Osteoblast (primary cell): ENCODE measurements at regions not wholly inside any gene's neighbourhood (a gene's known extent, or its start where the extent isn't known, plus 50 kb on each side); places are given as distances from the start of the nearest gene placed in this dataset.

ENCODE experiments used
- DNase-seq: peaks from one replicate; pipeline ENCODE4 v3.0.0; 2011; ENCODE audit warnings: low spot score, mixed read lengths; ENCODE audit not compliant: insufficient read length; ENCODE audit errors: missing footprints
- H2AFZ ChIP-seq: 2 replicates; pipeline ENCODE4 v1.6.0; 2011; ENCODE audit warnings: mild to moderate bottlenecking, low read length
- H3K27ac ChIP-seq: 2 replicates; pipeline ENCODE4 v1.5.1; 2011; ENCODE audit warnings: mild to moderate bottlenecking, low read depth, low read length, moderate library complexity
- H3K27me3 ChIP-seq: 2 replicates; pipeline ENCODE4 v1.6.0; 2012; ENCODE audit warnings: mild to moderate bottlenecking, control low read depth, inconsistent platforms, low read length, moderate library complexity; ENCODE audit not compliant: insufficient read depth
- H3K36me3 ChIP-seq: 2 replicates; pipeline ENCODE4 v1.5.1; 2011; ENCODE audit warnings: mild to moderate bottlenecking, low read length, control low read depth, moderate library complexity; ENCODE audit not compliant: insufficient read depth
- H3K4me1 ChIP-seq: 2 replicates; pipeline ENCODE4 v1.5.1; 2011; ENCODE audit warnings: mild to moderate bottlenecking, low read length, control low read depth, moderate library complexity; ENCODE audit not compliant: insufficient read depth
- H3K4me2 ChIP-seq: 2 replicates; pipeline ENCODE4 v1.6.0; 2011; ENCODE audit warnings: mild to moderate bottlenecking, low read length; ENCODE audit not compliant: insufficient read depth
- H3K4me3 ChIP-seq: fragments of 200-600 bp; sonication (generic); 3 replicates; pipeline ENCODE4 v1.5.1; 2012; ENCODE audit warnings: mild to moderate bottlenecking, low read length, inconsistent platforms; ENCODE audit not compliant: insufficient read depth
- H3K79me2 ChIP-seq: 2 replicates; pipeline ENCODE4 v1.6.0; 2012; ENCODE audit warnings: mild to moderate bottlenecking, low read length, control low read depth, inconsistent platforms; ENCODE audit not compliant: insufficient read depth
- H3K9me3 ChIP-seq: 2 replicates; pipeline ENCODE4 v1.5.1; 2011; ENCODE audit warnings: low read depth, low read length, control low read depth
- H4K20me1 ChIP-seq: 2 replicates; pipeline ENCODE4 v1.6.0; 2012; ENCODE audit warnings: mild to moderate bottlenecking, low read length, control low read depth; ENCODE audit not compliant: insufficient read depth
- TF ChIP-seq, protein P1 (sequence below): IDR thresholded peaks from 2 replicates; pipeline ENCODE4 v1.5.1; 2011; ENCODE audit warnings: mild to moderate bottlenecking, low read depth, low read length, moderate library complexity; ENCODE audit errors: extremely low read depth

DNA sequence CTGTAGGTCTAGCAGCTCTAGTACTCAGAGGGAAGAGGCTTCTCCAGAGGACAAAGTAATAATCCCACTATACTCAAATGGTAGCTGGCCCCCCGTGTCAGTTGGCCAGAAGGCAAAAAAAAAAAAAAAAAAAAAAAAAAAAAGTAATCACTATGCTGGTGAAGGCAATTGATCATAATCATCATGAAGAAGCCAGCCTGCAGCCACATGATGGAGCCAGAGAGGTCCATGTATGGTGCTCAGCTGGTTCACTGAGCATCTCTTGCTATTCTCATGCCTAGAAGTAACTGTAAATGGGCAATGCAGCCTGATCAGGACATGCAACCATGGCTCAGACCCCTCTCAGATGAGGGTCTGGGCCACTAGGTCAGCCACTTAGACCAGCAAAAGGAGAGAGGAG lies 378.8 kb downstream of the MED13L start:
- Histone ChIP-seq H3K4me1 (peaks cover 2% of the 10 kb centered on the region), H3K27ac (no peak overlapping the region), H3K4me3 (no peak overlapping the region), H3K36me3 (no peaks in the 10 kb centered on the region), H3K4me2 (no peak overlapping the region), H4K20me1 (no peaks in the 10 kb centered on the region), H3K9me3 (no peaks in the 10 kb centered on the region), H3K27me3 (peaks cover 12% of the 10 kb centered on the region), H2AFZ (no peak overlapping the region), H3K79me2 (no peaks in the 10 kb centered on the region)
- TF ChIP-seq, protein P1, sequence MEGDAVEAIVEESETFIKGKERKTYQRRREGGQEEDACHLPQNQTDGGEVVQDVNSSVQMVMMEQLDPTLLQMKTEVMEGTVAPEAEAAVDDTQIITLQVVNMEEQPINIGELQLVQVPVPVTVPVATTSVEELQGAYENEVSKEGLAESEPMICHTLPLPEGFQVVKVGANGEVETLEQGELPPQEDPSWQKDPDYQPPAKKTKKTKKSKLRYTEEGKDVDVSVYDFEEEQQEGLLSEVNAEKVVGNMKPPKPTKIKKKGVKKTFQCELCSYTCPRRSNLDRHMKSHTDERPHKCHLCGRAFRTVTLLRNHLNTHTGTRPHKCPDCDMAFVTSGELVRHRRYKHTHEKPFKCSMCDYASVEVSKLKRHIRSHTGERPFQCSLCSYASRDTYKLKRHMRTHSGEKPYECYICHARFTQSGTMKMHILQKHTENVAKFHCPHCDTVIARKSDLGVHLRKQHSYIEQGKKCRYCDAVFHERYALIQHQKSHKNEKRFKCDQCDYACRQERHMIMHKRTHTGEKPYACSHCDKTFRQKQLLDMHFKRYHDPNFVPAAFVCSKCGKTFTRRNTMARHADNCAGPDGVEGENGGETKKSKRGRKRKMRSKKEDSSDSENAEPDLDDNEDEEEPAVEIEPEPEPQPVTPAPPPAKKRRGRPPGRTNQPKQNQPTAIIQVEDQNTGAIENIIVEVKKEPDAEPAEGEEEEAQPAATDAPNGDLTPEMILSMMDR = peak; percentile 31
- no peak for DNase-seq

DNA sequence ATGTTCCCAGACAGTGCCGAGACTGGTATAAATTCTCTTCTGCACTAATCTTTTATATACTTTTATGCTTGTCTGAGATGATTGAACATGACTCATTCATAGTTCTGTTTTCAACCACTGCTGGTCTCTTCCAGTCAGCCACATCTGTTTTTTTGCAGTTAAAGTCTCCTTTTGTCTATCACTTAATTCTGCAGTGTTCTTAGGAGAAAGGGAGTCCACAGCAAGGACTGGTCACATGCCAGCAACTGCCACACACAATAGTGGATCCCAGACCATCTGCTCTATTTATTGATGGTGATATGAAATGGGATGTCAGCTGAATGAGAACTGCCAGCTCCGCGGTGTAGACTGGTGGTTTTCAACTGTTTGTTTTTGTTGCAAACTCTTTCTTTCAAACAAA lies 379.8 kb downstream of the MED13L start:
- Histone ChIP-seq H3K27me3 (peaks cover 12% of the 10 kb centered on the region), H3K4me2 (no peak overlapping the region), H3K4me3 (no peak overlapping the region), H3K4me1 (peaks cover 2% of the 10 kb centered on the region), H3K36me3 (no peaks in the 10 kb centered on the region), H2AFZ (no peak overlapping the region), H3K27ac (no peak overlapping the region), H3K9me3 (no peaks in the 10 kb centered on the region), H3K79me2 (no peaks in the 10 kb centered on the region), H4K20me1 (no peaks in the 10 kb centered on the region)
- no peak for DNase-seq
- TF ChIP-seq, protein P1 = no peak

DNA sequence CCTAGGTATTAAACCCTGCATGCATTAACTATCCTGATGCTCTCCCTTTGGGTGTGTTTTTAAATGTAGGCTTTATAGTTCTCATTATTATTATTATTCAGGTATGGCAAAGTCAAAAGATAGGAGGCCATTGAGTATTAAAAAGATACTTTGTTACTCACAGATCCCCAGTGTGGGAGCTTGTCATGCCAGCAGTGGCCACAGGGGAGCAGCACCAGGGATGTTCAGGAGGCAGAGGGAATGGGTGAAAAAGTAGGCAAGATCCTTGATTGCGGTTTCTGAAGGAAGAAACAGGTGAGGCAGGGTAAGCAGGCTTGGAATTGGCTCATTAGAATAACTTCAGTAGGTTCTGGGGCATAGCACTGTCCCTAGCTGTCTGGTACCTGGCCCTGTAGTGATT lies 382.2 kb downstream of the MED13L start:
- H3K9me3 ChIP-seq = no peaks in the 10 kb centered on the region
- peaks cover 2% of the 10 kb centered on the region for H3K4me1 ChIP-seq
- H3K36me3 ChIP-seq = no peaks in the 10 kb centered on the region
- H4K20me1 ChIP-seq = no peaks in the 10 kb centered on the region
- DNase-seq = no peak
- no peak overlapping the region for H3K4me2 ChIP-seq
- no peak overlapping the region for H2AFZ ChIP-seq
- H3K4me3 ChIP-seq = no peak overlapping the region
- TF ChIP-seq, protein P1 = peak; percentile 51
- no peak overlapping the region for H3K27ac ChIP-seq
- peaks cover 9% of the 10 kb centered on the region for H3K27me3 ChIP-seq
- H3K79me2 ChIP-seq = no peaks in the 10 kb centered on the region

GRCh38 chr12:115891556-115892164 lies 385.8 kb downstream of the MED13L start:
- no peaks in the 10 kb centered on the region for H4K20me1 ChIP-seq
- no peak overlapping the region for H3K4me2 ChIP-seq
- no peak overlapping the region for H2AFZ ChIP-seq
- H3K4me3 ChIP-seq = no peak overlapping the region
- DNase-seq = no peak
- H3K79me2 ChIP-seq = no peaks in the 10 kb centered on the region
- H3K4me1 ChIP-seq = no peaks in the 10 kb centered on the region
- peaks cover 4% of the 10 kb centered on the region for H3K27me3 ChIP-seq
- H3K36me3 ChIP-seq = no peaks in the 10 kb centered on the region
- H3K9me3 ChIP-seq = no peaks in the 10 kb centered on the region
- TF ChIP-seq, protein P1 = no peak
- H3K27ac ChIP-seq = no peak overlapping the region
